GM18951 (cell line): ENCODE measurements at regions not wholly inside any gene's neighbourhood (a gene's known extent, or its start where the extent isn't known, plus 50 kb on each side); places are given as distances from the start of the nearest gene placed in this dataset.

Experiments used
- POLR2A ChIP-seq: IDR thresholded peaks from 4 replicates; pipeline ENCODE4 v1.6.1; 2011; ENCODE audit warnings: mild to moderate bottlenecking; ENCODE audit not compliant: insufficient read length, insufficient read depth; ENCODE audit errors: extremely low read depth
- in situ Hi-C: fragments of 300-500 bp; cut with MboI; formaldehyde crosslinking; loops from one replicate; pipeline ENCODE4 v1.12.0; 2022; ENCODE audit warnings: low sequenced_read_pairs, mixed read lengths, inconsistent platforms; ENCODE audit not compliant: unreplicated experiment

DNA sequence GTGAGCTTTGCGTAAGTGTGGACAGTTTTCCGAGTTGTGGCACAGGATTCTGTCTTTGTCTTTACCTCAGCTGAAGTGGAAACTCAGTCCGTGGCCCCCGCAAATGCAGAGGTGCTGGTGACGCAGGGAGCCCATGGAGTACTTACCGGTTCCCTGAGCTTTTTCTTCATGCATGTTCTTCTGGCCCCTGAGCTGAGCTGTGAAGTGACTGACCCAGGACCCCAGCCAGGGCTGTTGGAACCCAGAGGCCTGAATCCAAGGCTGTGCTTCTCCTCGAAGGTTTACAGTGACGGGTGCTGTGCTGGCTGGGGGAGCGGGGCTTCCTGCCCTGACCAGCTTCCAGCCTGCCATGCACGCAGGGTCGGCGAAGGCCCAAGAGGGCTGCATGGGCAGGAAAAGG lies 223.5 kb downstream of the GLRX3 start:
- TF ChIP-seq POLR2A, result no peak
- in situ Hi-C loops, result no loop called here

- in situ Hi-C loops, result no loop called here
- no peak for TF ChIP-seq POLR2A
These were observed 224.7 kb downstream of the GLRX3 start for GRCh38 chr10:130360826-130361311.

DNA sequence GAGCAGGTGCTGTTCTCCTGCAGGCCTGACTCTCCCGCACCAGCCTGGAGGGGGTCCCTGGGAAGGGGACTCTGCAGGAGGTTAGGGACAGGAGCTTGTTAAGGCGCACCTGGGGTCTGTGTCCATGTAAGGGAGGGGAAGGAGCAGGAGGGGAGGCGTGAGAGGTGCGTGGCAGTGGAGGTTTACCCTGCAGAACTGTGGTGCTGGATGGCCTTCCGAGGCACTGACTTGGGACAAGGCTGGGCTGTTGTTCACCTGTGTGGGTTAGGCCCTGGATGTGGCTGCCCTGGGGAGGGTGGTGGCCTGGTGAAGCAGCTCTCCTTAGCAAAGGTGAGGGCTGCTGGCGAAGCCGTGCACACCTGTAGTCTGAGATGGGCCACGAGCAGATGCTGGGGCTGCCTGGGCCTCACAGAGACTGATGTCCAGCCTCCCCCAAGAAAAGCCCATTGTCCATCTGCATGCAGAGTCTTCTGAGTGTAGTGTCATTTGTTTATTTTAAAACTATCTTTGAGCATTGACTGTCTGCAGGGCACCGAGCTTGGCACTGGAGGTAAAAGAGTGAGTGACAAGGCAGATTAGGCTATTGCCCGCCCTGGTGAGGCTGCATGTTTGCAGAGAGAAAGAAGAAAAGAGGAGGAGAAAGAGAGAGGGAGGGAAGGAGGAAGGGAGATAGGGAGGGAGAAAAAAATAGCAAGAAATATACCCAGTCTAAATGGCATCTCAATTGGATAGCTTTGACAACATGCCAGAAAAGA lies 225.3 kb downstream of the GLRX3 start:
- in situ Hi-C loops, result no loop called here
- no peak for TF ChIP-seq POLR2A

GRCh38 chr10:130362308-130362761 lies 226.1 kb downstream of the GLRX3 start:
- TF ChIP-seq POLR2A, result no peak
- in situ Hi-C loops, result no loop called here

- in situ Hi-C loops, result no loop called here
- no peak for TF ChIP-seq POLR2A
These were observed 226.9 kb downstream of the GLRX3 start for GRCh38 chr10:130363051-130363450.

GRCh38 chr10:130363899-130364445 lies 227.8 kb downstream of the GLRX3 start:
- TF ChIP-seq POLR2A, result no peak
- in situ Hi-C loops, result no loop called here

DNA sequence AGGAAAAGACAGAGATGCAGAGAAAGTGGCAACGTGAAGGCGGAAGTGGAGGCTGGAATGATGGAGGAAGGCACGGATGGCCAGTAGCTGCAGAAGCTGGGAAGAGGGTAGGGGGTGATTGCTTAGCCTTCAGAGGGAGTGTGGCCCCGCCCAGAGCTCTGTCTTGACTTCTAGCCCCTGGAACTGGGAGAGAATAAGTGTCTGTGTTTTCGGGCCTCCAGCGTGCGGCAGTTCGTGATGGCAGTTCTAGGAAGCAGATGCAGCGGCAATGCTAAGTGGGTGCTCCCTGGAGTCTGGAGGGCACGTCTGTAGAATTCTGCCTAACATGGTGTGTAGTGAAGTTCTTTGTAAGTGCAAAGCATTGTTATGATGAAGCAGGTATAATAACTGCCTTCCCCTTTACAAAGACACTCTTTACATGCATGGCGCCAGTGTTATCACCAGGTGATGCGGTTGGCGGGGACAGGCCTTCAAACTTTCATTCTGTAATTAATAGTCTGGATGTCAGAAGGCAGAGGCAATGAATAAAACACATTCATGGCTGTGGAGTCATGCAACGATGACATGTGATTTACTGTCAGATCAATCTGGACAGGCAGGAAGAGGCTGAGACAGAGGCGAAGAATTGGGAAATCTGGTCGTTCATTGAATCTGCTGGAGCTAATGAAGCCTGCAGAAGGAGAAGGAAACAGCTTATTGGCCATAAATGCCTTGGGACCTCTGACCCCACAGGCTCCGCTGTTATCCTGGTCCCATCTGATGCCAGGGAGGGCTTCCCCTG lies 228.6 kb downstream of the GLRX3 start:
- TF ChIP-seq POLR2A, result no peak
- in situ Hi-C loops, result no loop called here

DNA sequence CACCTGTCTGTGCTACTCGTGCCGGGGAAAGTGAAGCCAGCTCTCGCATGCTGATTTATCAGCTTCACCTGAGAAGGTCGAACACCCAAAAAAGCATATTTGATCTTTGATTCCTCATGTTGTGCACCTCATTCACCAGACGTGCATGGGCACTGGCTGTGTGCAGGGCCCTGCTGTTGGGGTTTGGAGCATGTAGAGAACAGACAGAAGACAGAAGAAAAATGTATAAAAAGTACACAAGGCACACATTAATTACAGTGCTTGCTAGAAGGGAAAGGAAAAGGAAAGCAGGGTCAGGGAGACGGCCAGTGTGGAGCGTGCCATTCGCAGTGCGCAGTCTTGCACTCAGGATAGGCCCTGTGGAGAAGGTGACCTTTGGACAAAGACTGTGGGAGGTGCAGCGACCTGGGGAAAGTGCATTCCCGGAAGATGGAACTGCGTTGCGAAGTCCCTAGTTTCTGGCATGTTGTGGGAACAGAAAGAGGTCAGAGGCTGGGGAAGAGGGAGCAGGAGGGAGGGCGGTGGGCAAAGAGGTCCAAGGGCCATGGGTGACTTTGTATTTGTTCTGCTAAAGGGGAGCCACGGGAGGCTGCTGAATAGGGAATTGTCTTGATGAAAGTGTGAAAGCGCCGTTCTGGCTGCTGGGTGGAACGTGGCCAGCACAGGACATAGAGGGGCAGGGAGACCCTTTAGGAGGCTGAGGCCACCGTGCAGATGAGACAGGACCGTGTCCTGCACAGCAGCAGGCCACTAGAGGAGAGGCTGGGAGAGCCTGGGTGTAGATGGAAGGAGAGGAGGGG lies 232.8 kb downstream of the GLRX3 start:
- in situ Hi-C loops, result no loop called here
- no peak for TF ChIP-seq POLR2A

- in situ Hi-C loops, result no loop called here
- TF ChIP-seq POLR2A, result no peak
These were observed 233.6 kb downstream of the GLRX3 start for GRCh38 chr10:130369645-130370381.

GRCh38 chr10:130370721-130371120 lies 234.5 kb downstream of the GLRX3 start:
- TF ChIP-seq POLR2A, result no peak
- in situ Hi-C loops, result no loop called here

DNA sequence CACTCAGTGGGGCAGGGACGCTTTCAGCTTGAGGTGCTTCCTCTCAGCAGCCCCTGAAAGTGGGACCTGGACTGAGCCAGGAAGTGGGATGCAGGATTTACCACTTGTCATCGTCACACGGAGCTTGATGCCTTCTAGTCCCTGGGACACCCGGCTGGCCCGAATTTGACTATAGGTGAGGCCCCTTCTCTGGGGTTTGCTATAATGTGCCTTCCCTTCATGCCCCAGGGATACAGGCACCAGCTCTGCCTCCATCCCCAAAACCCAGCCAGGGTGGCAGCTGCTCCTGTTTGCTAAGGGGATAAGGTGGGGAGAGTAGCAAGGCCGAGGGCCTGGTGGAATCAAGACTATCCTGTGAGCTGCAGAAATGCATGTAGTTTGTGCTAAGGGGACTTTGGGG lies 235.0 kb downstream of the GLRX3 start:
- TF ChIP-seq POLR2A, result no peak
- in situ Hi-C loops, result no loop called here

GRCh38 chr10:130371666-130372065 lies 235.5 kb downstream of the GLRX3 start:
- in situ Hi-C loops, result no loop called here

DNA sequence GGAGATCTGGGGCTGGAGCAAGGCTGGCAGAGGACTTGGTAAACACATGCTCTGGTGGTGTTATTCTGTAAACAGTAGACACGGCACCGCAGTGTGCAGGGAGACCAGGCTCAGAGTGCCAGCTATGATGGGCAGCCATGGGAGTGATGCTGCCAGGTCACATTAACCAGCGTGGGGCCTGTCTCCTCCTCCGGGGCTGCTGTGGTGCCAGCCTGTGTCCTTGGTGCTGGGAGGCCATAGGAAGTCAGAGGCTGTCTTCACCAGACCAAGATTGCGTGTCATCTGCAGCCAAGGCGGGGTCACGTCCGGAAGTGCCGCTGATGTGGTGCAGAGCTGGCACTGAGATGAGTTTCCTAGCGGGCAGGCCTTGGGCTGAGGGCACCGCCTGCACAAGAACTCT lies 236.0 kb downstream of the GLRX3 start:
- no peak for TF ChIP-seq POLR2A
- in situ Hi-C loops, result no loop called here

More at GRCh38 chr10:130371666-130372065, 235.5 kb downstream of the GLRX3 start:
- no peak for TF ChIP-seq POLR2A

GRCh38 chr10:130372866-130373265 lies 236.7 kb downstream of the GLRX3 start:
- no peak for TF ChIP-seq POLR2A
- in situ Hi-C loops, result no loop called here
